DND-41 (cell line): ENCODE measurements at regions not wholly inside any gene's neighbourhood (a gene's known extent, or its start where the extent isn't known, plus 50 kb on each side); places are given as distances from the start of the nearest gene placed in this dataset.

Source experiments
- ATAC-seq: fragments of 200-7000 bp; cut with Tn5 transposase; 3 replicates; pipeline ENCODE4 v1.9.1; 2021; ENCODE audit warnings: low read depth; ENCODE audit not compliant: insufficient read depth
- DNase-seq: peaks from one replicate; pipeline ENCODE4 v3.0.0-alpha.2; 2020
- H2AFZ ChIP-seq: 2 replicates; pipeline ENCODE4 v1.6.0; 2012; ENCODE audit warnings: low read depth, low read length
- H3K27ac ChIP-seq: 2 replicates; pipeline ENCODE4 v1.5.1; 2012; ENCODE audit warnings: low read length, inconsistent platforms
- H3K27me3 ChIP-seq: fragments of 200-600 bp; sonication (generic); 2 replicates; pipeline ENCODE4 v1.6.0; 2012; ENCODE audit warnings: low read length, mild to moderate bottlenecking, inconsistent platforms; ENCODE audit not compliant: insufficient read depth, poor library complexity
- H3K36me3 ChIP-seq: 2 replicates; pipeline ENCODE4 v1.5.1; 2012; ENCODE audit warnings: low read length, inconsistent platforms; ENCODE audit not compliant: insufficient read depth
- H3K4me1 ChIP-seq: 2 replicates; pipeline ENCODE4 v1.5.1; 2012; ENCODE audit warnings: mild to moderate bottlenecking, low read length; ENCODE audit not compliant: insufficient read depth
- H3K4me2 ChIP-seq: 2 replicates; pipeline ENCODE4 v1.6.0; 2012; ENCODE audit warnings: mild to moderate bottlenecking, moderate library complexity, low read length, inconsistent platforms; ENCODE audit not compliant: insufficient read depth
- H3K4me3 ChIP-seq, 2 experiments: fragments of 200-600 bp in 1 of 2; shearing (Covaris generic) in 1 of 2; 2 replicates each; pipeline ENCODE4 v1.5.1; 2012 to 2016; ENCODE audit warnings: inconsistent platforms in 2 of 2, low read length in 2 of 2, mild to moderate bottlenecking in 2 of 2, low read depth in 1 of 2, moderate library complexity in 1 of 2
- H3K79me2 ChIP-seq: 2 replicates; pipeline ENCODE4 v1.6.0; 2012; ENCODE audit warnings: low read length, inconsistent platforms; ENCODE audit not compliant: insufficient read depth
- H3K9ac ChIP-seq: 2 replicates; pipeline ENCODE4 v1.6.0; 2012; ENCODE audit warnings: low read depth, mild to moderate bottlenecking, inconsistent platforms, low read length, moderate library complexity
- H3K9me3 ChIP-seq: 2 replicates; pipeline ENCODE4 v1.5.1; 2012; ENCODE audit warnings: low read length, moderate library complexity, mild to moderate bottlenecking, inconsistent platforms; ENCODE audit not compliant: insufficient read depth, severe bottlenecking
- H4K20me1 ChIP-seq: 2 replicates; pipeline ENCODE4 v1.6.0; 2012; ENCODE audit warnings: low read length; ENCODE audit not compliant: insufficient read depth
- CTCF ChIP-seq: IDR thresholded peaks from 2 replicates; pipeline ENCODE4 v1.5.1; 2012; ENCODE audit warnings: borderline replicate concordance, low read length, moderate library complexity, mild to moderate bottlenecking; ENCODE audit not compliant: poor library complexity, severe bottlenecking; ENCODE audit errors: extremely low read depth
- EZH2 ChIP-seq: IDR thresholded peaks from 3 replicates; pipeline ENCODE4 v1.6.1; 2012; ENCODE audit warnings: borderline replicate concordance, low read depth, mild to moderate bottlenecking, moderate library complexity, low read length, inconsistent platforms; ENCODE audit not compliant: severe bottlenecking

- Histone ChIP-seq H3K27ac (no peak overlapping the region), H3K9me3 (no peaks in the 10 kb centered on the region), H3K79me2 (no peaks in the 10 kb centered on the region), H3K27me3 (no peaks in the 10 kb centered on the region), H3K9ac (no peak overlapping the region), H3K36me3 (no peaks in the 10 kb centered on the region), H3K4me2 (no peak overlapping the region), H3K4me3 (no peak overlapping the region), H2AFZ (no peak overlapping the region), H3K4me1 (no peaks in the 10 kb centered on the region), H4K20me1 (no peaks in the 10 kb centered on the region)
- TF ChIP-seq CTCF (no peak), EZH2 (no peak)
- no peak for ATAC-seq
- DNase-seq, result no peak
Measured at GRCh38 chr5:107770051-107770450, 99.3 kb upstream of the EFNA5 start.

- no peak for ATAC-seq
- H3K27ac ChIP-seq, result no peak overlapping the region
- H3K36me3 ChIP-seq, result no peaks in the 10 kb centered on the region
- no peak overlapping the region for H3K4me3 ChIP-seq
- H3K4me1 ChIP-seq, result no peaks in the 10 kb centered on the region
- H3K9me3 ChIP-seq, result no peaks in the 10 kb centered on the region
- no peak overlapping the region for H2AFZ ChIP-seq
- TF ChIP-seq EZH2 (no peak), CTCF (no peak)
- no peak overlapping the region for H3K9ac ChIP-seq
- no peaks in the 10 kb centered on the region for H3K79me2 ChIP-seq
- no peak overlapping the region for H3K4me2 ChIP-seq
- H4K20me1 ChIP-seq, result no peaks in the 10 kb centered on the region
- no peaks in the 10 kb centered on the region for H3K27me3 ChIP-seq
- DNase-seq, result no peak
Measured at GRCh38 chr5:107769519-107769918, 98.8 kb upstream of the EFNA5 start.

GRCh38 chr5:107766972-107767371 is 96.2 kb upstream of the EFNA5 start:
- H3K79me2 ChIP-seq, result no peaks in the 10 kb centered on the region
- no peaks in the 10 kb centered on the region for H3K9me3 ChIP-seq
- no peaks in the 10 kb centered on the region for H3K4me1 ChIP-seq
- no peak for ATAC-seq
- no peak overlapping the region for H3K4me3 ChIP-seq
- no peak for TF ChIP-seq EZH2
- no peak for TF ChIP-seq CTCF
- H3K27ac ChIP-seq, result no peak overlapping the region
- no peak for DNase-seq
- H3K36me3 ChIP-seq, result no peaks in the 10 kb centered on the region
- no peaks in the 10 kb centered on the region for H3K27me3 ChIP-seq
- no peak overlapping the region for H2AFZ ChIP-seq
- H3K9ac ChIP-seq, result no peak overlapping the region
- H4K20me1 ChIP-seq, result no peaks in the 10 kb centered on the region
- H3K4me2 ChIP-seq, result no peak overlapping the region

GRCh38 chr5:107766439-107766838 is 95.7 kb upstream of the EFNA5 start:
- ATAC-seq (no peak), DNase-seq (no peak)
- H3K4me1 ChIP-seq, result no peaks in the 10 kb centered on the region
- H4K20me1 ChIP-seq, result no peaks in the 10 kb centered on the region
- no peak overlapping the region for H3K9ac ChIP-seq
- H3K79me2 ChIP-seq, result no peaks in the 10 kb centered on the region
- H3K4me2 ChIP-seq, result no peak overlapping the region
- TF ChIP-seq EZH2 (no peak), CTCF (no peak)
- H3K9me3 ChIP-seq, result no peaks in the 10 kb centered on the region
- no peak overlapping the region for H3K27ac ChIP-seq
- no peak overlapping the region for H3K4me3 ChIP-seq
- H2AFZ ChIP-seq, result no peak overlapping the region
- no peaks in the 10 kb centered on the region for H3K36me3 ChIP-seq
- H3K27me3 ChIP-seq, result no peaks in the 10 kb centered on the region
